ENCODE measurements at regions not wholly inside any gene's neighbourhood (a gene's known extent, or its start where the extent isn't known, plus 50 kb on each side); places are given as distances from the start of the nearest gene placed in this dataset.

DNA sequence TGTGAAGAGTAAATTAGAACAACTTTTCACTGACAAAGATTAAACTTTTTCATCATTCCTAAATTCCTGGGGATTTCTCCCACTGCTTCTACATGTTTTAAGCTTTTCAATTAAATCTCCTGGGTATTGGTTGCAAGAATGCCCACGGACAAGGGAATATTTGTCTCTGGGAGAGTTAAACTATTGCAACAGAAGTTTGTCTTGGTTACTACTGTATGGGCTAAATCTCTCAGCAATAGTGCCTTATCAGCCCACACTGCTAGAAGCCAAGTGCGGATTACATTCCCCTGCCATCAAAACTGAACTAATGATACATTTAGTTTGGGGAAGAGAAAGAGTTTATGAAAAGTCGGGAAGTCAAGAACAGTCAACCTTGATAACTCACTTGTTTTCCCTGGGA is 528.2 kb upstream of the C9orf72 start:
- H4K8ac ChIP-seq (ENCODE audit: extremely low read depth, insufficient read depth, low read length) = no peak overlapping the region
- no peak for DNase-seq (ENCODE audit: low read depth in 1 of 2, low spot score in 2 of 2)
- H2AK5ac ChIP-seq (ENCODE audit: low read depth, low read length) = no peak overlapping the region
- H4K91ac ChIP-seq (replicated peaks; ENCODE audit: insufficient read length, low read length) = no peak overlapping the region
- no peaks in the 10 kb centered on the region for H3K79me2 ChIP-seq (ENCODE audit: control insufficient read depth in 1 of 2, insufficient read depth in 2 of 2, low read length in 2 of 2)
- no peak overlapping the region for H4K5ac ChIP-seq (ENCODE audit: insufficient read length, low read depth, low read length)
- no peaks in the 10 kb centered on the region for H3K27me3 ChIP-seq (replicated peaks in 1 of 4; ENCODE audit: control insufficient read depth in 3 of 4, extremely low read depth in 1 of 4, insufficient read depth in 3 of 4, low read length in 3 of 4)
- no peak overlapping the region for H3K4me2 ChIP-seq (ENCODE audit: insufficient read depth in 1 of 2, low read depth in 2 of 2, low read length in 2 of 2)
- H3K4me1 ChIP-seq (replicated peaks in 1 of 4; ENCODE audit: control insufficient read depth in 3 of 4, insufficient read depth in 4 of 4, low read length in 3 of 4) = no peaks in the 10 kb centered on the region
- H3K27ac ChIP-seq (ENCODE audit: low read depth, low read length) = no peak overlapping the region
- H3K18ac ChIP-seq (ENCODE audit: extremely low read depth, low read length) = no peak overlapping the region
- H3K79me1 ChIP-seq (ENCODE audit: low read depth, low read length) = no peaks in the 10 kb centered on the region
- H3K36me3 ChIP-seq (ENCODE audit: control insufficient read depth in 2 of 4, insufficient read depth in 4 of 4, low read length in 3 of 4) = no peaks in the 10 kb centered on the region
- no peak overlapping the region for H2BK20ac ChIP-seq (ENCODE audit: low read length)
- no peak for FAIRE-seq
- H3K56ac ChIP-seq (replicated peaks; ENCODE audit: insufficient read length, low read depth, low read length) = no peak overlapping the region
- ChIA-PET POLR2A (ENCODE audit: partially characterized antibody) (no interaction called here), CTCF (ENCODE audit: partially characterized antibody) (interaction anchor here (0.8 to 1.1 kb wide), 2 partner anchors 28 to 136 kb away, joined by 3 to 4 read pairs; no protein-coding TSS in a partner anchor)
- no peak overlapping the region for H2BK120ac ChIP-seq (replicated peaks; ENCODE audit: low read depth, low read length)
- H3K9ac ChIP-seq (replicated peaks in 1 of 4; ENCODE audit: extremely low read depth in 1 of 4, low read depth in 3 of 4, low read length in 3 of 4) = 0 out of 7 replicates have a peak overlapping the region, but pooled peaks of 1 of the 4 experiments have one; percentile 7
- H3K4me3 ChIP-seq (ENCODE audit: extremely low read depth in 1 of 4, insufficient read depth in 2 of 4, low read depth in 3 of 4, low read length in 4 of 4) = no peak overlapping the region
- H2BK5ac ChIP-seq (ENCODE audit: low read depth, low read length) = no peak overlapping the region
- H2BK12ac ChIP-seq (ENCODE audit: low read depth, low read length) = no peak overlapping the region
- no peak overlapping the region for H3K4ac ChIP-seq (replicated peaks; ENCODE audit: insufficient read length, low read depth, low read length)
- H4K20me1 ChIP-seq (replicated peaks in 1 of 2; ENCODE audit: control insufficient read depth in 1 of 2, insufficient read depth in 2 of 2, low read length in 2 of 2) = no peaks in the 10 kb centered on the region
- no peaks in the 10 kb centered on the region for H3K9me3 ChIP-seq (ENCODE audit: insufficient read depth in 2 of 2, low read depth in 1 of 2, low read length in 1 of 2)
- no peak overlapping the region for H2BK15ac ChIP-seq (ENCODE audit: low read length)
- H3K23ac ChIP-seq (ENCODE audit: insufficient read length) = no peak overlapping the region
- no peaks in the 10 kb centered on the region; the same call in 1 of the 2 replicates for H3K23me2 ChIP-seq (ENCODE audit: low read depth, low read length)
- no peak overlapping the region for H3K14ac ChIP-seq (ENCODE audit: insufficient read length)
- H2AFZ ChIP-seq (ENCODE audit: low read length) = no peak overlapping the region
- WGBS, 2 experiments (ENCODE audit: extremely low coverage in 1 of 2, insufficient coverage in 1 of 2, insufficient read length in 1 of 2, insufficient replicate concordance in 2 of 2, low coverage in 1 of 2, low lambda C conversion rate in 2 of 2, missing lambda C conversion rate in 1 of 2) = 94% methylated on average over 3 of the region's 3 CpGs; no CpG with 5 or more reads in 1 of the 2 experiments
- no peak for TF ChIP-seq CBX8 (IDR thresholded peaks at IDR 0.05; ENCODE audit: borderline replicate concordance, low read depth, low read length)
- no peak for TF ChIP-seq BACH1 (IDR thresholded peaks at IDR 0.05; ENCODE audit: low read length)
- no peak for TF ChIP-seq TAF7 (optimal IDR thresholded peaks at IDR 0.05; ENCODE audit: borderline replicate concordance, low read depth, low read length)
- TF ChIP-seq RAD21 (IDR thresholded peaks at IDR 0.05 in 1 of 2, conservative IDR thresholded peaks at IDR 0.05 in 1 of 2; ENCODE audit: low read depth in 2 of 2, low read length in 2 of 2) = no peak
- TF ChIP-seq KDM4A (IDR thresholded peaks at IDR 0.05; ENCODE audit: low read depth, low read length, severe bottlenecking) = no peak
- TF ChIP-seq SAP30 (IDR thresholded peaks at IDR 0.05; ENCODE audit: insufficient read depth, insufficient replicate concordance, low read length) = no peak
- TF ChIP-seq, protein P1, sequence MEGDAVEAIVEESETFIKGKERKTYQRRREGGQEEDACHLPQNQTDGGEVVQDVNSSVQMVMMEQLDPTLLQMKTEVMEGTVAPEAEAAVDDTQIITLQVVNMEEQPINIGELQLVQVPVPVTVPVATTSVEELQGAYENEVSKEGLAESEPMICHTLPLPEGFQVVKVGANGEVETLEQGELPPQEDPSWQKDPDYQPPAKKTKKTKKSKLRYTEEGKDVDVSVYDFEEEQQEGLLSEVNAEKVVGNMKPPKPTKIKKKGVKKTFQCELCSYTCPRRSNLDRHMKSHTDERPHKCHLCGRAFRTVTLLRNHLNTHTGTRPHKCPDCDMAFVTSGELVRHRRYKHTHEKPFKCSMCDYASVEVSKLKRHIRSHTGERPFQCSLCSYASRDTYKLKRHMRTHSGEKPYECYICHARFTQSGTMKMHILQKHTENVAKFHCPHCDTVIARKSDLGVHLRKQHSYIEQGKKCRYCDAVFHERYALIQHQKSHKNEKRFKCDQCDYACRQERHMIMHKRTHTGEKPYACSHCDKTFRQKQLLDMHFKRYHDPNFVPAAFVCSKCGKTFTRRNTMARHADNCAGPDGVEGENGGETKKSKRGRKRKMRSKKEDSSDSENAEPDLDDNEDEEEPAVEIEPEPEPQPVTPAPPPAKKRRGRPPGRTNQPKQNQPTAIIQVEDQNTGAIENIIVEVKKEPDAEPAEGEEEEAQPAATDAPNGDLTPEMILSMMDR (IDR thresholded peaks at IDR 0.05; ENCODE audit: control extremely low read depth in 1 of 3, insufficient read depth in 1 of 3, low read depth in 1 of 3, low read length in 3 of 3) = no peak
- no peak for TF ChIP-seq SUZ12 (IDR thresholded peaks at IDR 0.05; ENCODE audit: low read length)
- TF ChIP-seq RFX5 (IDR thresholded peaks at IDR 0.05; ENCODE audit: borderline replicate concordance, low read depth, low read length) = no peak
- TF ChIP-seq, protein P2, sequence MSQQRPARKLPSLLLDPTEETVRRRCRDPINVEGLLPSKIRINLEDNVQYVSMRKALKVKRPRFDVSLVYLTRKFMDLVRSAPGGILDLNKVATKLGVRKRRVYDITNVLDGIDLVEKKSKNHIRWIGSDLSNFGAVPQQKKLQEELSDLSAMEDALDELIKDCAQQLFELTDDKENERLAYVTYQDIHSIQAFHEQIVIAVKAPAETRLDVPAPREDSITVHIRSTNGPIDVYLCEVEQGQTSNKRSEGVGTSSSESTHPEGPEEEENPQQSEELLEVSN (IDR thresholded peaks at IDR 0.05) = no peak
- no peak for TF ChIP-seq TAF1 (IDR thresholded peaks at IDR 0.05; ENCODE audit: low read depth, low read length)
